HepG2 (cell line): ENCODE measurements at regions not wholly inside any gene's neighbourhood (a gene's known extent, or its start where the extent isn't known, plus 50 kb on each side); places are given as distances from the start of the nearest gene placed in this dataset.

Experiments
- CENPT ChIP-seq: sonication (generic); formaldehyde crosslinking; IDR thresholded peaks from 2 replicates; pipeline ENCODE4 v1.8.0; 2022; ENCODE audit warnings: low read depth, mild to moderate bottlenecking, moderate library complexity, missing genetic modification reagents
- FOXA1 ChIP-seq, 2 experiments: fragments of 450-650 bp in 1 of 2; sonication (generic) in 1 of 2; formaldehyde crosslinking in 1 of 2; IDR thresholded peaks; 2 replicates each; pipeline versions ENCODE4 v1.4.0 to v1.6.1; 2016 to 2020; ENCODE audit warnings: missing genetic modification reagents in 1 of 2
- MYPOP ChIP-seq: sonication (generic); formaldehyde crosslinking; IDR thresholded peaks from 2 replicates; pipeline ENCODE4 v1.8.1; 2023; ENCODE audit warnings: mild to moderate bottlenecking, moderate library complexity, missing genetic modification reagents
- NRL ChIP-seq: sonication (generic); formaldehyde crosslinking; IDR thresholded peaks from 2 replicates; pipeline ENCODE4 v1.5.0; 2020; ENCODE audit warnings: missing genetic modification reagents, mild to moderate bottlenecking, moderate library complexity, borderline replicate concordance
- PITX1 ChIP-seq: sonication (generic); formaldehyde crosslinking; IDR thresholded peaks from 2 replicates; pipeline ENCODE4 v1.5.1; 2020; ENCODE audit warnings: mild to moderate bottlenecking, missing genetic modification reagents
- REPIN1 ChIP-seq: sonication (generic); formaldehyde crosslinking; IDR thresholded peaks from 2 replicates; pipeline ENCODE4 v1.8.0; 2022; ENCODE audit warnings: missing genetic modification reagents, low read depth, mild to moderate bottlenecking, borderline replicate concordance
- SAP130 ChIP-seq: IDR thresholded peaks from 2 replicates; pipeline ENCODE4 v1.6.1; 2016; ENCODE audit warnings: low read depth
- SOX13 ChIP-seq, 3 experiments: fragments of 450-650 bp in 1 of 3; sonication (generic) in 1 of 3; formaldehyde crosslinking in 1 of 3; IDR thresholded peaks in 2 of 3; conservative IDR thresholded peaks in 1 of 3; 2 replicates each; pipeline versions ENCODE4 v1.5.0 to v1.6.1; 2016 to 2020; ENCODE audit warnings: antibody characterized with exemption in 1 of 3, mild to moderate bottlenecking in 1 of 3, missing compliant biosample characterization in 1 of 3, missing genetic modification reagents in 1 of 3, moderate library complexity in 1 of 3
- TARDBP ChIP-seq: sonication (generic); formaldehyde crosslinking; IDR thresholded peaks from 2 replicates; pipeline ENCODE4 v1.8.0; 2022; ENCODE audit warnings: mild to moderate bottlenecking, missing genetic modification reagents
- TFDP2 ChIP-seq: sonication (generic); formaldehyde crosslinking; IDR thresholded peaks from 2 replicates; pipeline ENCODE4 v1.4.0; 2020; ENCODE audit warnings: missing genetic modification reagents
- THRA ChIP-seq: sonication (generic); formaldehyde crosslinking; IDR thresholded peaks from 2 replicates; pipeline ENCODE4 v1.4.0; 2020; ENCODE audit warnings: missing genetic modification reagents, borderline replicate concordance
- ZBTB26 ChIP-seq: IDR thresholded peaks from 2 replicates; pipeline ENCODE4 v1.6.1; 2016; ENCODE audit warnings: missing compliant biosample characterization, missing genetic modification reagents, borderline replicate concordance
- ZMYM4 ChIP-seq: sonication (generic); formaldehyde crosslinking; IDR thresholded peaks from 2 replicates; pipeline ENCODE4 v1.8.1; 2023; ENCODE audit warnings: mild to moderate bottlenecking, missing genetic modification reagents
- ZNF160 ChIP-seq: sonication (generic); formaldehyde crosslinking; IDR thresholded peaks from 2 replicates; pipeline ENCODE4 v1.8.0; 2022; ENCODE audit warnings: mild to moderate bottlenecking, inconsistent platforms, missing genetic modification reagents
- ZNF350 ChIP-seq: sonication (generic); formaldehyde crosslinking; IDR thresholded peaks from 2 replicates; pipeline ENCODE4 v1.4.0; 2020; ENCODE audit warnings: mild to moderate bottlenecking, low read depth, missing genetic modification reagents, borderline replicate concordance
- ZNF451 ChIP-seq: sonication (generic); formaldehyde crosslinking; IDR thresholded peaks from 2 replicates; pipeline ENCODE4 v1.5.0; 2020; ENCODE audit warnings: mild to moderate bottlenecking, missing genetic modification reagents
- ZNF503 ChIP-seq: sonication (generic); formaldehyde crosslinking; IDR thresholded peaks from 2 replicates; pipeline ENCODE4 v1.4.0; 2020; ENCODE audit warnings: missing genetic modification reagents
- ZNF713 ChIP-seq: sonication (generic); formaldehyde crosslinking; IDR thresholded peaks from 2 replicates; pipeline ENCODE4 v1.4.0; 2020; ENCODE audit warnings: mild to moderate bottlenecking, missing genetic modification reagents

- peak; percentile 64; the same call in 1 of the 2 replicates for TF ChIP-seq REPIN1 (CRISPR knock-in tag)
- TF ChIP-seq ZNF350 (CRISPR knock-in tag): 0 out of 2 replicates have a peak, but pooled peaks have one; percentile 19
- TF ChIP-seq ZNF160 (CRISPR knock-in tag): 0 out of 2 replicates have a peak, but pooled peaks have one; percentile 38
- TF ChIP-seq TFDP2 (CRISPR knock-in tag): peak; percentile 53; the same call in 1 of the 2 replicates
- TF ChIP-seq ZMYM4 (CRISPR knock-in tag): peak; percentile 80
- TF ChIP-seq CENPT (CRISPR knock-in tag): no peak
- no peak for TF ChIP-seq NRL
- no peak for TF ChIP-seq ZNF451 (CRISPR knock-in tag)
- TF ChIP-seq PITX1 (CRISPR knock-in tag): peak; percentile 67; the same call in 1 of the 2 replicates
- TF ChIP-seq TARDBP (CRISPR knock-in tag): peak; percentile 77
- 0 out of 2 replicates have a peak, but pooled peaks have one; percentile 45 for TF ChIP-seq ZBTB26 (CRISPR knock-in tag)
- TF ChIP-seq MYPOP (CRISPR knock-in tag): no peak
- TF ChIP-seq THRA (CRISPR knock-in tag): no peak; the same call in 1 of the 2 replicates
- TF ChIP-seq ZNF503 (CRISPR knock-in tag): no peak
- peak; percentile 75 for TF ChIP-seq SAP130 (CRISPR knock-in tag)
- TF ChIP-seq ZNF713 (CRISPR knock-in tag): no peak
- TF ChIP-seq SOX13 (IDR thresholded peaks at IDR 0.05): no peak
- peak in 1 of 2 experiments; percentile 46; a peak in 1 of 4 replicates for TF ChIP-seq SOX13 (CRISPR knock-in tag; conservative IDR thresholded peaks at IDR 0.05 in 1 of 2, IDR thresholded peaks at IDR 0.05 in 1 of 2)
- no peak for TF ChIP-seq FOXA1 (IDR thresholded peaks at IDR 0.05)
- no peak; the same call in 1 of the 2 replicates for TF ChIP-seq FOXA1 (CRISPR knock-in tag; IDR thresholded peaks at IDR 0.05)
Observed at GRCh38 chr4:4598851-4599411, 57.1 kb upstream of the STX18 start (continued).
